Neuron (in vitro differentiated cells): ENCODE measurements at regions not wholly inside any gene's neighbourhood (a gene's known extent, or its start where the extent isn't known, plus 50 kb on each side); places are given as distances from the start of the nearest gene placed in this dataset.

Experiments used
- H2AFZ ChIP-seq: one replicate; pipeline ENCODE4 v1.6.1; 2013; ENCODE audit warnings: low read depth, mild to moderate bottlenecking, inconsistent platforms, low read length, moderate library complexity
- H3K27me3 ChIP-seq: one replicate; pipeline ENCODE4 v1.6.1; 2013; ENCODE audit warnings: low read length; ENCODE audit not compliant: insufficient read depth
- H3K36me3 ChIP-seq: one replicate; pipeline ENCODE4 v1.6.1; 2013; ENCODE audit warnings: low read length; ENCODE audit not compliant: insufficient read depth
- H3K4me1 ChIP-seq: one replicate; pipeline ENCODE4 v1.6.1; 2013; ENCODE audit warnings: low read length; ENCODE audit not compliant: insufficient read depth
- H3K4me3 ChIP-seq: 2 replicates; pipeline ENCODE4 v1.5.1; 2013; ENCODE audit warnings: mild to moderate bottlenecking, low read length, moderate library complexity
- H3K9me3 ChIP-seq: one replicate; pipeline ENCODE4 v1.6.1; 2013; ENCODE audit warnings: low read length

- Histone ChIP-seq H2AFZ (no peak overlapping the region), H3K36me3 (no peaks in the 10 kb centered on the region), H3K27me3 (no peaks in the 10 kb centered on the region), H3K4me3 (no peak overlapping the region), H3K9me3 (no peaks in the 10 kb centered on the region), H3K4me1 (no peaks in the 10 kb centered on the region)
These were observed 53.5 kb upstream of the FAM9B start for GRCh38 chrX:9087271-9088040.

- Histone ChIP-seq H3K27me3 (no peaks in the 10 kb centered on the region), H3K36me3 (no peaks in the 10 kb centered on the region), H3K4me1 (no peaks in the 10 kb centered on the region), H3K4me3 (no peak overlapping the region), H2AFZ (no peak overlapping the region), H3K9me3 (no peaks in the 10 kb centered on the region)
These were observed 55.0 kb upstream of the FAM9B start for GRCh38 chrX:9088896-9089295.

- no peaks in the 10 kb centered on the region for H3K4me1 ChIP-seq
These were observed 56.8 kb upstream of the FAM9B start for GRCh38 chrX:9090766-9091165.

GRCh38 chrX:9091258-9091657, 57.3 kb upstream of the FAM9B start:
- no peaks in the 10 kb centered on the region for H3K4me1 ChIP-seq
- H3K9me3 ChIP-seq: no peaks in the 10 kb centered on the region
- H3K4me3 ChIP-seq: no peak overlapping the region
- no peaks in the 10 kb centered on the region for H3K27me3 ChIP-seq
- no peak overlapping the region for H2AFZ ChIP-seq
- no peaks in the 10 kb centered on the region for H3K36me3 ChIP-seq

More at GRCh38 chrX:9090766-9091165, 56.8 kb upstream of the FAM9B start:
- Histone ChIP-seq H3K9me3 (no peaks in the 10 kb centered on the region), H3K36me3 (no peaks in the 10 kb centered on the region), H2AFZ (no peak overlapping the region), H3K4me3 (no peak overlapping the region), H3K27me3 (no peaks in the 10 kb centered on the region)

GRCh38 chrX:9102956-9103355, 69.0 kb upstream of the FAM9B start:
- H3K36me3 ChIP-seq: no peaks in the 10 kb centered on the region
- H3K9me3 ChIP-seq: no peaks in the 10 kb centered on the region
- no peaks in the 10 kb centered on the region for H3K27me3 ChIP-seq
- no peaks in the 10 kb centered on the region for H3K4me1 ChIP-seq
- no peak overlapping the region for H2AFZ ChIP-seq
- no peak overlapping the region for H3K4me3 ChIP-seq

GRCh38 chrX:9108054-9108453, 74.1 kb upstream of the FAM9B start:
- no peaks in the 10 kb centered on the region for H3K9me3 ChIP-seq
- no peaks in the 10 kb centered on the region for H3K36me3 ChIP-seq
- no peak overlapping the region for H3K4me3 ChIP-seq
- no peaks in the 10 kb centered on the region for H3K4me1 ChIP-seq
- no peaks in the 10 kb centered on the region for H3K27me3 ChIP-seq
- no peak overlapping the region for H2AFZ ChIP-seq

- Histone ChIP-seq H3K4me3 (no peak overlapping the region), H3K27me3 (no peaks in the 10 kb centered on the region), H2AFZ (no peak overlapping the region), H3K4me1 (no peaks in the 10 kb centered on the region), H3K9me3 (no peaks in the 10 kb centered on the region), H3K36me3 (no peaks in the 10 kb centered on the region)
These were observed 76.9 kb upstream of the FAM9B start for GRCh38 chrX:9110808-9111207.

GRCh38 chrX:9114245-9114644, 80.3 kb upstream of the FAM9B start:
- Histone ChIP-seq H3K4me3 (no peak overlapping the region), H3K4me1 (no peaks in the 10 kb centered on the region), H3K36me3 (no peaks in the 10 kb centered on the region), H3K9me3 (no peaks in the 10 kb centered on the region), H3K27me3 (no peaks in the 10 kb centered on the region), H2AFZ (no peak overlapping the region)

GRCh38 chrX:9117851-9118250, 83.9 kb upstream of the FAM9B start:
- H3K4me3 ChIP-seq: no peak overlapping the region
- no peaks in the 10 kb centered on the region for H3K36me3 ChIP-seq
- H3K9me3 ChIP-seq: no peaks in the 10 kb centered on the region
- H3K27me3 ChIP-seq: no peaks in the 10 kb centered on the region
- no peaks in the 10 kb centered on the region for H3K4me1 ChIP-seq
- H2AFZ ChIP-seq: no peak overlapping the region

- Histone ChIP-seq H3K4me3 (no peak overlapping the region), H3K9me3 (no peaks in the 10 kb centered on the region), H3K27me3 (no peaks in the 10 kb centered on the region), H3K4me1 (no peaks in the 10 kb centered on the region), H3K36me3 (no peaks in the 10 kb centered on the region), H2AFZ (no peak overlapping the region)
These were observed 88.8 kb upstream of the FAM9B start for GRCh38 chrX:9122519-9123245.

GRCh38 chrX:9127986-9128385, 94.1 kb upstream of the FAM9B start:
- H3K9me3 ChIP-seq: no peaks in the 10 kb centered on the region
- H3K27me3 ChIP-seq: no peaks in the 10 kb centered on the region
- H3K4me1 ChIP-seq: no peaks in the 10 kb centered on the region

GRCh38 chrX:9130031-9130430, 96.1 kb upstream of the FAM9B start:
- H3K36me3 ChIP-seq: no peaks in the 10 kb centered on the region
- no peaks in the 10 kb centered on the region for H3K27me3 ChIP-seq
- H3K4me3 ChIP-seq: no peak overlapping the region
- H3K9me3 ChIP-seq: no peaks in the 10 kb centered on the region
- no peak overlapping the region for H2AFZ ChIP-seq
- H3K4me1 ChIP-seq: no peaks in the 10 kb centered on the region

More at GRCh38 chrX:9127986-9128385, 94.1 kb upstream of the FAM9B start:
- Histone ChIP-seq H3K4me3 (no peak overlapping the region), H2AFZ (no peak overlapping the region), H3K36me3 (no peaks in the 10 kb centered on the region)

- H3K4me3 ChIP-seq: no peak overlapping the region
- no peaks in the 10 kb centered on the region for H3K4me1 ChIP-seq
- H2AFZ ChIP-seq: no peak overlapping the region
- H3K9me3 ChIP-seq: no peaks in the 10 kb centered on the region
- H3K27me3 ChIP-seq: no peaks in the 10 kb centered on the region
- no peaks in the 10 kb centered on the region for H3K36me3 ChIP-seq
These were observed 97.1 kb upstream of the FAM9B start for GRCh38 chrX:9131066-9131465.
